GM21737 (cell line): ENCODE measurements at regions not wholly inside any gene's neighbourhood (a gene's known extent, or its start where the extent isn't known, plus 50 kb on each side); places are given as distances from the start of the nearest gene placed in this dataset.
"Not testable (repeated sequence)": the region's sequence is repeated elsewhere in the genome, so short reads cannot be mapped to it uniquely, and the experiment has no call there.

Experiments
- ATAC-seq: cut with Tn5 transposase; IDR thresholded peaks from one replicate; pipeline ENCODE4 v1.9.1; 2021; ENCODE audit warnings: mild to moderate bottlenecking, moderate library complexity; ENCODE audit not compliant: unreplicated experiment

- not testable (repeated sequence) for ATAC-seq
Measured at GRCh38 chr21:6130734-6131133, 4390.6 kb upstream of the TPTE start.

GRCh38 chr21:6133373-6133772 is 4388.0 kb upstream of the TPTE start:
- not testable (repeated sequence) for ATAC-seq

- ATAC-seq = not testable (repeated sequence)
Measured at GRCh38 chr21:6133852-6134630, 4387.3 kb upstream of the TPTE start.

GRCh38 chr21:6136732-6137131 is 4384.7 kb upstream of the TPTE start:
- not testable (repeated sequence) for ATAC-seq

GRCh38 chr21:6138244-6139136 is 4382.9 kb upstream of the TPTE start:
- ATAC-seq = not testable (repeated sequence)

GRCh38 chr21:6139331-6139730 is 4382.1 kb upstream of the TPTE start:
- ATAC-seq = not testable (repeated sequence)

- not testable (repeated sequence) for ATAC-seq
Measured at GRCh38 chr21:6139862-6140261, 4381.5 kb upstream of the TPTE start.

GRCh38 chr21:6140467-6141137 is 4380.8 kb upstream of the TPTE start:
- ATAC-seq = not testable (repeated sequence)

- ATAC-seq = not testable (repeated sequence)
Measured at GRCh38 chr21:6141138-6141474, 4380.3 kb upstream of the TPTE start.

- not testable (repeated sequence) for ATAC-seq
Measured at GRCh38 chr21:6153154-6153553, 4368.2 kb upstream of the TPTE start.

GRCh38 chr21:6154524-6155320 is 4366.7 kb upstream of the TPTE start:
- ATAC-seq = not testable (repeated sequence)

GRCh38 chr21:6156712-6157389 is 4364.5 kb upstream of the TPTE start:
- not testable (repeated sequence) for ATAC-seq

GRCh38 chr21:6157515-6157914 is 4363.9 kb upstream of the TPTE start:
- ATAC-seq = not testable (repeated sequence)

- not testable (repeated sequence) for ATAC-seq
Measured at GRCh38 chr21:6158171-6158570, 4363.2 kb upstream of the TPTE start.
